ENCODE measurements at regions not wholly inside any gene's neighbourhood (a gene's known extent, or its start where the extent isn't known, plus 50 kb on each side); places are given as distances from the start of the nearest gene placed in this dataset.

GRCh38 chr3:55197021-55197420 is 269.2 kb upstream of the LRTM1 start:
- TF ChIP-seq JUND (IDR thresholded peaks at IDR 0.05; ENCODE audit: low read depth), result no peak
- in situ Hi-C loops (cut with HindIII; ENCODE audit: low pct_unique_long_range_greater_than_20kb, low sequenced_read_pairs), result no loop called here
- DNase-seq (ENCODE audit: low read depth in 1 of 2, low spot score in 1 of 2), result no peak

DNA sequence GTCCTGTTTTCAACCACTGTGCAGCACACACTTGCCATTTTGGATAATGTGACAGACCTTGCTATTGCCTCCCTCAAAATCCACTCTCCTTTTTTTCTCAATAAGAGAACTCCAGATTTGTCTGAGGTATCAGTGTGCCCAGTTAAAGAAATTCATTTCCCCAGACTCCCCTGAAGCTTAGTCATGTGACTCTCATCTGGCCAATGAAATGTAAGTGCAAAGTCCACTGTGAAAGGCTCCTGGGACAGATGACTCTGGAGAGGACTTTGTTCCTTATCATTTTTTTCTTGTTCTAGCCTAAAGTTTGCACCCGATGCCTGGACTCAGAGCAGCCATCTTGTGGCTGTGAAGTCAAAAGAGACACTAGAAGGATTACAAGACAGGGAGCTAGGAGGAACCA is 268.6 kb upstream of the LRTM1 start:
- no peak for DNase-seq (ENCODE audit: low read depth in 1 of 2, low spot score in 1 of 2)
- in situ Hi-C loops (cut with HindIII; ENCODE audit: low pct_unique_long_range_greater_than_20kb, low sequenced_read_pairs), result no loop called here
- no peak for TF ChIP-seq JUND (IDR thresholded peaks at IDR 0.05; ENCODE audit: low read depth)

DNA sequence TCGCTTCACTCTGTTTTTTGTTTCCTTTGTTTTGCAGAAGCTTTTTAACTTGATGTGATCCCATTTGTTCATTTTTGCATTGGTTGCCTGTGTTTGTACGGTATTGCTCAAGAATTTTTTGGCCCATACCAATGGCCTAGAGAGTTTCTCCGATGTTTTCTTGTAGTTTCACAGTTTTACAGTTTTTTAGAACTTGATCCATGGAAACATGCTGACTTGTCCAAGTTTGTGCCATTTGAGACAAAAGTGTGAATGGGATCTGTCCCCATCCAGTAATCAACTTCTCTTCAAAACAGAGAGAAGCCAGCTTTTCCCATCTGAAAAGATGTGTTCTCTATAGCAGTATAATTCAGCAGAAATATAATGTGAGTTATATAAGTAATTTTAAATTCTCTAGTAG is 266.5 kb upstream of the LRTM1 start:
- no peak for DNase-seq (ENCODE audit: low read depth in 1 of 2, low spot score in 1 of 2)
- TF ChIP-seq JUND (IDR thresholded peaks at IDR 0.05; ENCODE audit: low read depth), result no peak
- in situ Hi-C loops (cut with HindIII; ENCODE audit: low pct_unique_long_range_greater_than_20kb, low sequenced_read_pairs), result no loop called here

DNA sequence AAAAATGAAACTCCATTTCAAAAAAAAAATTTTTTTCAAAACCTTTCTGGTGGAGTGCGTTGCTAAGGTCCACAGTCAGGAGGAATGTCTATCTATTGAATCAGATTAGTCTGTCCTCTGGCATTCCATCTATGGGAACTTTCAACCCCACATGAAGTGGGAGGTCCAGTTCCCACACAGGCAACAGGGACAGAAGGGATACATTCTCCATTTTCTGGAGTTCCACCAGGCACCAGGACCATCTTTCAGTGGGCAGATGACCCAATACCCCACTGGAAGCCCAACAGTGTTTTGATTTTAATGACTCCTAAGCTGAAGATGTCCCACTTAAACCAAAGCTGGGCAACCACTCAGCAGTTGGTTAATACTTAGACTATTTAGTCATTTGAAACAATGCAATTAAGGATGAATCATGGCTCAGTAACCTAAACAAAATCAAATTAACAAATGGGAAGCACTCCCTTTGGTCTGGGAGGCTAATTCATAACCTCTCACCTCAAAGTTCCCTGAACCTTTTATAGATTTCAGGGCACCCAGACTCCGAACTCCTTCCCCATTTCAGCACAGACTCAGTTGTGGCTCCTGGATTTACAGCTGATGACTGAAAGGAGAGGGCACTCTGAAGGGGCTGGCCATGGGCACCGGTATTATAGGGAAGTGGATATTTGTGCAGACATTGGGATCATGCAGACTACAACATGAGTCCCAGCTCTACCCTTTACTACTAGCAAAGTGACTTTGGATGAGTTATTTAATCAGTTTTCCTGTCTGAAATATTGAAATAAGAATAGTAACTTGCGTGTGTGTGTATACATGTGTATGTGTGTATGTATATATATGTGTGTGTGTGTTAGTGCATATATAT is 264.3 kb upstream of the LRTM1 start:
- DNase-seq (ENCODE audit: low read depth in 1 of 2, low spot score in 1 of 2), result no peak
- TF ChIP-seq JUND (IDR thresholded peaks at IDR 0.05; ENCODE audit: low read depth), result no peak
- in situ Hi-C loops (cut with HindIII; ENCODE audit: low pct_unique_long_range_greater_than_20kb, low sequenced_read_pairs), result no loop called here

DNA sequence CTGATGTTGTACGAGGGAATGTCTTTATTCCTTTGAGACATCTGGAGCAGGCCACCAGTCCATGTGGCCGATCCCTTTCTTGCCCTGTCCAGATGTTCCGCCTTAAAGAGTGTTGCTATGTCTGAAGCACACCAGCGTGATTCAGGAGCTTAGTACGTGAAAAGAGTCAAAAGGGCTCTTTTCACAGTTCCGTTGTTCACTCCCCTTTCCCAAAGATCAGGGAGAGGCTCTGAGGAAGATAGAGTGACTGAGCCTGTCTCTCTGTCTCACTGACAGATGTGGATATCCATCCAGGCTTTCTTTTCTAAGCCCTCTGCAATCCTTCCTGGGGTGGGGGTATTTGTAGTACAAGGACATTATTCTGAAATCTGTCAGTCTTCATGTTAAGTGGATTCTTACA is 262.5 kb upstream of the LRTM1 start:
- DNase-seq (ENCODE audit: low read depth in 1 of 2, low spot score in 1 of 2), result no peak
- in situ Hi-C loops (cut with HindIII; ENCODE audit: low pct_unique_long_range_greater_than_20kb, low sequenced_read_pairs), result no loop called here
- no peak for TF ChIP-seq JUND (IDR thresholded peaks at IDR 0.05; ENCODE audit: low read depth)

GRCh38 chr3:55189359-55189801 is 261.5 kb upstream of the LRTM1 start:
- no peak for TF ChIP-seq JUND (IDR thresholded peaks at IDR 0.05; ENCODE audit: low read depth)
- in situ Hi-C loops (cut with HindIII; ENCODE audit: low pct_unique_long_range_greater_than_20kb, low sequenced_read_pairs), result no loop called here
- DNase-seq (ENCODE audit: low read depth in 1 of 2, low spot score in 1 of 2), result no peak

DNA sequence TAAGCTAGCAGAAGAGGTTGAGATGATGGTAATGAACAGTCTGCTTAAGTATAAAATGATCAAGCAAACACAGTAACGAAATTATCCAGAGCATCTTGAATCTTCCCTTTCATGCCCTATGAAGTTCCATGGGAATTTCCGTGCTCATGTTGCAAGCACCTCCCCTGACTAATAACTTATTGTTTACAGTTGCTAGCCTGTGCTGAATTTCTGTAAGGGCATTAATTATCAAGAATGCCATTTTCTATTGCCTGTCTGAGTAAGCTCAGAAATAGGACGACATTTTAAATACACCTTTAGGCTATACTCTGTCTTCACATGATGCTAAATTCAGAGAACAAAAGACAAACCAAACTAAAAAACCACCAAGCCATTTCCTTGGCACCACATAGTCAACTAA is 257.5 kb upstream of the LRTM1 start:
- no peak for TF ChIP-seq JUND (IDR thresholded peaks at IDR 0.05; ENCODE audit: low read depth)
- no peak for DNase-seq (ENCODE audit: low read depth in 1 of 2, low spot score in 1 of 2)
- in situ Hi-C loops (cut with HindIII; ENCODE audit: low pct_unique_long_range_greater_than_20kb, low sequenced_read_pairs), result no loop called here

DNA sequence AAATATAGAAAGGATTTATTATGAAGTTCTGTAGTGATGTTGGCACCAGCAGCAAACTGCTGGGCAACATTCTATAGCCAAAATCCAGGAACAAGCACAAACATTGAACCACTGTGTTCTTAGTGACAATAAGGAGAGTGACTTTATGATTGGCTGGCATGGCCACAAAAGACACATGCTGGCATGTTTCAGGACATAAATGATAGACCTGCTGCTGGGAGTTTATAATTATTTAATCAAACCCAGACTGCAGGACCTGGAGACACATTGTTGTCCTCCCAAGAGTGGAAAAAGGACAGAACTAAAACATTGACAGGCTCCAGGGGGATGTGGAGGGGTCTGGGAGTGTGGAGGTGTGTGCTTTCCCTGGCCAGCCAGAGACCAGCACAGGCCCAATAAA is 255.3 kb upstream of the LRTM1 start:
- DNase-seq (ENCODE audit: low read depth in 1 of 2, low spot score in 1 of 2), result no peak
- no peak for TF ChIP-seq JUND (IDR thresholded peaks at IDR 0.05; ENCODE audit: low read depth)
- in situ Hi-C loops (cut with HindIII; ENCODE audit: low pct_unique_long_range_greater_than_20kb, low sequenced_read_pairs), result no loop called here

- TF ChIP-seq JUND (IDR thresholded peaks at IDR 0.05; ENCODE audit: low read depth), result no peak
- in situ Hi-C loops (cut with HindIII; ENCODE audit: low pct_unique_long_range_greater_than_20kb, low sequenced_read_pairs), result no loop called here
- peak; percentile 11 to 42 for DNase-seq (ENCODE audit: low read depth in 1 of 2, low spot score in 1 of 2)
Observed at GRCh38 chr3:55180936-55181535, 253.2 kb upstream of the LRTM1 start.

GRCh38 chr3:55180161-55180560 is 252.3 kb upstream of the LRTM1 start:
- no peak for TF ChIP-seq JUND (IDR thresholded peaks at IDR 0.05; ENCODE audit: low read depth)
- DNase-seq (ENCODE audit: low read depth in 1 of 2, low spot score in 1 of 2), result no peak
- in situ Hi-C loops (cut with HindIII; ENCODE audit: low pct_unique_long_range_greater_than_20kb, low sequenced_read_pairs), result no loop called here

DNA sequence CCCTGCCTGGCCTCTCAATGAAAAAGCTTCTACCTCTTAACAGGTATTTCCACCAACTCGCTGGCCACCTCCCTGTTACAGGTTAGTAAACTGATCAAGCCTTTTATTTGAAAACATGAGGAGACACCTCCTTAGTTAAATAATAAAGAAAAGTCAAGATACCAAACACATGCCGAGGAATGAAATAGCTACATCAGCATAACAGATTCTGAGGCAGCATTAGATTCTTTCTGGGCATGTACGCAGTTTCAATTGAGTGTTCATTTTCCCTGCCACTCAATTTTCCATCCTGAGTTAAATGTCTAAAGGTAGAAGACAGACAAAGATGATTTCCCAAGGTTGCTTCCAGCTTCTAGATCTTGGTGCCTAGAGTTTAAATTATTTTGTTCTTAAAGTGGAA is 250.5 kb upstream of the LRTM1 start:
- in situ Hi-C loops (cut with HindIII; ENCODE audit: low pct_unique_long_range_greater_than_20kb, low sequenced_read_pairs), result no loop called here
- TF ChIP-seq JUND (IDR thresholded peaks at IDR 0.05; ENCODE audit: low read depth), result no peak
- DNase-seq (ENCODE audit: low read depth in 1 of 2, low spot score in 1 of 2), result no peak

DNA sequence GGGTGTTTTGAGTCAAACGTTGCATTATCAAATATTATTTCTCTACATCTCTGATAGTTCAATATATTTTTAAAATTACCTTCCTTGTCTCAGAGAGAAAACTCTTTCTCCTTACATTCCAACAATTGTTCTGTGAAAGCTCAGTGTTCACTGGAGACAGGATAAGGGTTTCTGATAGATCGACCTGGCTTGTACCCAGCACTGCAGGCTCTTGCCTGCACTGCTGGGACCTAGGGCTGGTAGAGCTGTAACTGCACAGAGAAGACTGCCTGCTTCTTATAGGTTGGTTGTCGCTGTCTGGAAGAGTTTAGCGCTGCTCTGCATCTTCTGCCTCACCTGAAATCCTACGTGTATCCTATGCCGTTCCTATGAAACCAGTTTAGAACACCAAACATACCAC is 249.9 kb upstream of the LRTM1 start:
- in situ Hi-C loops (cut with HindIII; ENCODE audit: low pct_unique_long_range_greater_than_20kb, low sequenced_read_pairs), result no loop called here
- no peak for DNase-seq (ENCODE audit: low read depth in 1 of 2, low spot score in 1 of 2)
- no peak for TF ChIP-seq JUND (IDR thresholded peaks at IDR 0.05; ENCODE audit: low read depth)

- TF ChIP-seq JUND (IDR thresholded peaks at IDR 0.05; ENCODE audit: low read depth), result no peak
- no peak for DNase-seq (ENCODE audit: low read depth in 1 of 2, low spot score in 1 of 2)
- in situ Hi-C loops (cut with HindIII; ENCODE audit: low pct_unique_long_range_greater_than_20kb, low sequenced_read_pairs), result no loop called here
Observed at GRCh38 chr3:55175423-55175822, 247.6 kb upstream of the LRTM1 start.
